GM12878 (cell line): ENCODE measurements at regions not wholly inside any gene's neighbourhood (a gene's known extent, or its start where the extent isn't known, plus 50 kb on each side); places are given as distances from the start of the nearest gene placed in this dataset.

Experiments
- ATAC-seq: fragments of 200-7000 bp; cut with Tn5 transposase; 3 replicates; pipeline ENCODE4 v1.9.1; 2020; ENCODE audit warnings: mild to moderate bottlenecking, moderate library complexity
- BruUV-seq: library from RNA; stranded (reverse); fragments of 400-500 nt; replicated peaks from 2 replicates; lab custom pipeline; 2021; lab: Mats Ljungman, UMichigan
- CTCF ChIA-PET: fragments of 300-600 bp; sonication (Branson Sonifier 250); formaldehyde crosslinking; extraction: SDS; loops from one replicate; lab custom pipeline; 2021; ENCODE audit warnings: inconsistent platforms; lab: Yijun Ruan, JAX
- POLR2A ChIA-PET: fragments of 350-600 bp; formaldehyde crosslinking; extraction: SDS; loops from one replicate; lab custom pipeline; 2021; ENCODE audit warnings: inconsistent platforms; lab: Charles Lee
- RAD21 ChIA-PET: fragments of 300-600 bp; sonication (Branson Sonifier 250); formaldehyde crosslinking; loops from one replicate; lab custom pipeline; 2023; ENCODE audit warnings: antibody characterized with exemption; ENCODE audit not compliant: unreplicated experiment; lab: Charles Lee
- SMC1A ChIA-PET: fragments of 300-600 bp; sonication (Branson Sonifier 250); formaldehyde crosslinking; loops from one replicate; lab custom pipeline; 2023; ENCODE audit not compliant: unreplicated experiment, uncharacterized antibody; lab: Charles Lee
- DNase-seq: peaks from one replicate; pipeline ENCODE4 v3.0.0-alpha.2; 2011; ENCODE audit warnings: low read depth, low spot score
- FAIRE-seq: peaks from 3 replicates; lab custom pipeline; 2011; peaks lifted over from hg19 to GRCh38; lab: Jason Lieb, UNC
- H2AFZ ChIP-seq: 2 replicates; pipeline ENCODE4 v1.6.0; 2011; ENCODE audit warnings: low read depth, low read length, control low read depth; ENCODE audit not compliant: control insufficient read depth
- H3K27ac ChIP-seq: 2 replicates; pipeline ENCODE4 v1.5.1; 2011; ENCODE audit warnings: control low read depth; ENCODE audit not compliant: control insufficient read depth, insufficient read depth
- H3K27me3 ChIP-seq, 2 experiments: replicated peaks in 1 of 2; 2 replicates each; pipeline versions ENCODE4 v1.6.0 to v1.6.1; 2011; ENCODE audit warnings: low read length in 1 of 2; ENCODE audit not compliant: control insufficient read depth in 2 of 2, insufficient read depth in 2 of 2
- H3K36me3 ChIP-seq, 2 experiments: 2 replicates each; pipeline ENCODE4 v1.5.1; 2011; ENCODE audit warnings: low read length in 1 of 2; ENCODE audit not compliant: control insufficient read depth in 2 of 2, insufficient read depth in 2 of 2
- H3K4me1 ChIP-seq: 2 replicates; pipeline ENCODE4 v1.6.1; 2011; ENCODE audit warnings: mild to moderate bottlenecking, low read length, moderate library complexity, mixed read lengths; ENCODE audit not compliant: control insufficient read depth, insufficient read depth
- H3K4me2 ChIP-seq: 2 replicates; pipeline ENCODE4 v1.6.0; 2011; ENCODE audit warnings: control low read depth; ENCODE audit not compliant: control insufficient read depth, insufficient read depth
- H3K4me3 ChIP-seq: fragments of 200-600 bp; sonication (generic); 2 replicates; pipeline ENCODE4 v1.5.1; 2016
- H3K79me2 ChIP-seq: 2 replicates; pipeline ENCODE4 v1.6.0; 2011; ENCODE audit warnings: low read length; ENCODE audit not compliant: control insufficient read depth, insufficient read depth
- H3K9ac ChIP-seq: 2 replicates; pipeline ENCODE4 v1.8.0; 2011; ENCODE audit warnings: low read length, control low read depth, mixed read lengths; ENCODE audit not compliant: control insufficient read depth, insufficient read depth
- H3K9me3 ChIP-seq: replicated peaks from 3 replicates; pipeline ENCODE4 v1.5.1; 2011; ENCODE audit warnings: mild to moderate bottlenecking, low read length; ENCODE audit not compliant: control insufficient read depth, insufficient read depth
- H4K20me1 ChIP-seq: 2 replicates; pipeline ENCODE4 v1.6.0; 2011; ENCODE audit not compliant: control insufficient read depth, insufficient read depth
- DPF2 ChIP-seq: fragments of 450-650 bp; IDR thresholded peaks from 2 replicates; pipeline ENCODE4 v1.6.1; 2017; ENCODE audit warnings: mild to moderate bottlenecking
- E4F1 ChIP-seq: fragments of 450-650 bp; IDR thresholded peaks from 2 replicates; pipeline ENCODE4 v1.6.1; 2018; ENCODE audit warnings: borderline replicate concordance, mild to moderate bottlenecking; ENCODE audit not compliant: partially characterized antibody
- EED ChIP-seq: sonication (generic); IDR thresholded peaks from 2 replicates; pipeline ENCODE4 v1.6.1; 2016; ENCODE audit warnings: antibody characterized with exemption, low read depth
- EZH2 ChIP-seq: IDR thresholded peaks from 2 replicates; pipeline ENCODE4 v1.6.1; 2012; ENCODE audit warnings: low read depth, mild to moderate bottlenecking, control low read depth, inconsistent platforms, low read length, borderline replicate concordance; ENCODE audit not compliant: control insufficient read depth
- MEF2B ChIP-seq: fragments of 450-650 bp; IDR thresholded peaks from 2 replicates; pipeline ENCODE4 v1.6.1; 2018; ENCODE audit warnings: mild to moderate bottlenecking, moderate library complexity; ENCODE audit not compliant: partially characterized antibody, poor library complexity, severe bottlenecking
- NFXL1 ChIP-seq: fragments of 450-650 bp; IDR thresholded peaks from 2 replicates; pipeline ENCODE4 v1.6.1; 2017; ENCODE audit warnings: antibody characterized with exemption, mild to moderate bottlenecking, borderline replicate concordance
- NR2F1 ChIP-seq: fragments of 450-650 bp; conservative IDR thresholded peaks from 2 replicates; pipeline ENCODE4 v1.6.1; 2017; ENCODE audit warnings: mild to moderate bottlenecking
- PRDM15 ChIP-seq: fragments of 450-650 bp; formaldehyde crosslinking; IDR thresholded peaks from 2 replicates; pipeline ENCODE4 v1.4.0; 2020; ENCODE audit warnings: mild to moderate bottlenecking, moderate library complexity
- RAD51 ChIP-seq: fragments of 450-650 bp; IDR thresholded peaks from 2 replicates; pipeline ENCODE4 v1.6.1; 2016; ENCODE audit warnings: moderate library complexity, mild to moderate bottlenecking, inconsistent platforms
- SREBF1 ChIP-seq: IDR thresholded peaks from 2 replicates; pipeline ENCODE4 v1.6.1; 2012; ENCODE audit warnings: mild to moderate bottlenecking, low read length
- SREBF2 ChIP-seq: IDR thresholded peaks from 2 replicates; pipeline ENCODE4 v1.6.1; 2012; ENCODE audit warnings: mild to moderate bottlenecking, low read length
- WRNIP1 ChIP-seq: IDR thresholded peaks from 2 replicates; pipeline ENCODE4 v1.6.1; 2011; ENCODE audit warnings: low read depth, low read length, improper control_type of control experiment, borderline replicate concordance
- YY1 ChIP-seq: IDR thresholded peaks from 2 replicates; pipeline ENCODE4 v1.6.1; 2011; ENCODE audit warnings: low read depth, mild to moderate bottlenecking, low read length
- ZZZ3 ChIP-seq: IDR thresholded peaks from 2 replicates; pipeline ENCODE4 v1.6.1; 2011; ENCODE audit warnings: low read depth; ENCODE audit not compliant: control insufficient read depth, insufficient read length
- WGBS: methylation state at CpG from one replicate; pipeline ENCODE4 v1.1.6; 2016; ENCODE audit warnings: low lambda C conversion rate; ENCODE audit not compliant: insufficient replicate concordance, insufficient coverage; ENCODE audit errors: missing lambda C conversion rate; 5-methylcytosine and 5-hydroxymethylcytosine counted together
- in situ Hi-C: fragments of 300-500 bp; cut with MboI; formaldehyde crosslinking; loops from 9 replicates; pipeline ENCODE4 v1.14.3; 2018; ENCODE audit warnings: mixed read lengths
- intact Hi-C: fragments of 100-400 bp; cut with micrococcal nuclease; formaldehyde crosslinking; loops from one replicate; pipeline ENCODE4 v1.14.2; 2022; ENCODE audit not compliant: unreplicated experiment

GRCh38 chr15:69838994-69839393, 258.7 kb downstream of the TLE3 start:
- Histone ChIP-seq H3K27ac (no peak overlapping the region), H2AFZ (no peak overlapping the region), H3K4me1 (no peaks in the 10 kb centered on the region), H3K27me3 (0 out of 4 replicates have a peak, but pooled peaks cover 0 to 3% of the 10 kb centered on the region in 2 experiments), H3K4me3 (no peak overlapping the region), H3K9me3 (no peaks in the 10 kb centered on the region), H4K20me1 (no peaks in the 10 kb centered on the region), H3K9ac (no peak overlapping the region), H3K79me2 (no peaks in the 10 kb centered on the region), H3K4me2 (no peak overlapping the region), H3K36me3 (no peaks in the 10 kb centered on the region)
- FAIRE-seq (no peak), DNase-seq (no peak), ATAC-seq (no peak)
- ChIA-PET CTCF (no interaction called here), POLR2A (no interaction called here), SMC1A (no interaction called here), RAD21 (no interaction called here)
- BruUV-seq: no TSS peak
- intact Hi-C loops: no loop called here
- in situ Hi-C loops: no loop called here
- TF ChIP-seq WRNIP1 (no peak), SREBF2 (no peak), DPF2 (no peak), NFXL1 (no peak), SREBF1 (no peak), E4F1 (no peak), EZH2 (no peak), YY1 (no peak), EED (no peak), MEF2B (no peak), RAD51 (no peak), NR2F1 (no peak), ZZZ3 (no peak), PRDM15 (no peak)
- WGBS: 17% methylated on average over 2 of the region's 2 CpGs
